ENCODE measurements at regions not wholly inside any gene's neighbourhood (a gene's known extent, or its start where the extent isn't known, plus 50 kb on each side); places are given as distances from the start of the nearest gene placed in this dataset.
A peak's percentile ranks its signal among the peaks of the same experiment; 100 is the strongest.

DNA sequence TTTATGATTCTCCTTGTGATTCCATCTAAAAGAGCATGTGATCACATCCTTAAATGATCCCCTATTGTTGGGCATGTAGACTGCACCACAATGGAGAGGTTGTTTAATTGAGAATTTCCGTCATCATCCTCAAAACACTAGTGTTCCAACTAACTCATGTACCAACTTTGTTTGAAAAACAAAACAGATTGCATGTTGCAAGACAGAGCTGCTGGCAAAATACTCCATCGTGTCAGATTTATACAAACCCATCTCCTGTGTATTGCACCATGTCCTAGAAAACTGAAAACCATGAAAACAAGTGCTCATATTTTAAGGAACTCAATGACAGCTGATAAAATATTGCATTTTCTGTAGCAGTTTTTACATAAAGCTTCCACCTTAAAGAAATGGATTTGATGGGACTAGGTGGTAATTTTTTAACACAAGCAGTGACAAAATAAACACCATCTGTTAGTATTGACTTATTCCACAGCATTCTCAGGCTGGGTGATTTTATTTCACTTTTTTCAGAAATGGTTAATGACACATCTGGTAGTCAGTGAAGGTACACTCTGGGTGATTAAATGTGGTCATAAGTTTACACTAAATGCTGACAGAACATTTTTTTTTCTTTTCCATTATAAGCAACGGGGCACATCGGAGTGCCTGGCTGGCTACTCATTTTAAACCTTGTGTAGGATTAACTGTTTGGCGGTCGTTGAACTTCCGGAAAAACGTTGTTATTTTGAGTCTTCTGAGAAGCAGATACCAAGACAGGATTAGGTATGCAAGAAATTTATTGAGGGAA, 602.9 kb upstream of the WWC1 start:
- ATAC-seq = no peak

GRCh38 chr5:167694325-167695147, 596.9 kb upstream of the WWC1 start:
- no peaks in the 10 kb centered on the region for H3K4me1 Mint-ChIP-seq
- H3K36me3 Mint-ChIP-seq = no peaks in the 10 kb centered on the region
- H3K27ac Mint-ChIP-seq = no peak overlapping the region
- no peak overlapping the region for H3K4me3 Mint-ChIP-seq
- ATAC-seq = no peak
- H3K9me3 Mint-ChIP-seq = peaks cover 3% of the 10 kb centered on the region
- no peaks in the 10 kb centered on the region for H3K27me3 Mint-ChIP-seq

More for the DNA sequence above, 602.9 kb upstream of the WWC1 start:
- Mint-ChIP-seq H3K9me3 (peaks cover 3% of the 10 kb centered on the region), H3K4me1 (no peaks in the 10 kb centered on the region), H3K4me3 (no peak overlapping the region), H3K27me3 (no peaks in the 10 kb centered on the region), H3K36me3 (no peaks in the 10 kb centered on the region), H3K27ac (no peak overlapping the region)

DNA sequence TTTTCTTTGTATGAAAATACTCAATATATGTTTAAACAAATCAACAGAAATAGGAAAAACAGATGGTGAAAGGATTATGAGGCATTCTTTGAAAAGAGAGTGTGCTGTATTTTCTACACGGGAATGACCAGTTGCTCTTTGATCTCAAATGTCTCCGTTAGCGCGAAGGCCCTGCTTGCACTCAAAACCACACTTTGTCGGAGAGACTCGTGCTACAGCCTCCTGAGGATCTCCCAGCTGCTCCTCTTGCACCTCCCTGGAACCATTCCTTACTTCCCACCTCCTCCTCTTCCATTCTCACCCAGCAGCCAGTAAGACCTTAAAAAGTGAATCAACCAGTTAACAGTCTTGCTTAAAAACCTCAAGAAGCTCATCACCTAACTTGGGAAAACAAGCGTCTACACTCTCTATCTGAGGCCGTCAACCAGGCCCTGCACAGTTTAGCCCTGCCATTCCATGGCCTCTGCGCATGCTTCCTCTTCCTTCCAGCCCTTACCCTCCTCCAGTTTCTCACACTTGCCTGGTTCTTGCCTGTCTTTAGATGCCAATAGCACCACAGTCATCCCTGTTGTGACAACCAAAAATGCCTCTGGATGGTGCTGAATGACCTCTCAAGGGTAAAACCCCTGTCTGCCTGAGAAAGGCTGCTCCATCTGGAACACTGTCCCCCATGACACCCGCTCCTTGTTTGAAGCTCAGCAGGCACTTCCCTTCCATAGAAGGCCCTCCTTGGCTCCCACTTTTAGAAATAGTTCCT, 594.7 kb upstream of the WWC1 start:
- Mint-ChIP-seq H3K4me1 (no peaks in the 10 kb centered on the region), H3K27ac (no peak overlapping the region), H3K36me3 (no peaks in the 10 kb centered on the region), H3K4me3 (no peak overlapping the region), H3K27me3 (no peaks in the 10 kb centered on the region), H3K9me3 (peaks cover 3% of the 10 kb centered on the region)
- ATAC-seq = peak; percentile 31

DNA sequence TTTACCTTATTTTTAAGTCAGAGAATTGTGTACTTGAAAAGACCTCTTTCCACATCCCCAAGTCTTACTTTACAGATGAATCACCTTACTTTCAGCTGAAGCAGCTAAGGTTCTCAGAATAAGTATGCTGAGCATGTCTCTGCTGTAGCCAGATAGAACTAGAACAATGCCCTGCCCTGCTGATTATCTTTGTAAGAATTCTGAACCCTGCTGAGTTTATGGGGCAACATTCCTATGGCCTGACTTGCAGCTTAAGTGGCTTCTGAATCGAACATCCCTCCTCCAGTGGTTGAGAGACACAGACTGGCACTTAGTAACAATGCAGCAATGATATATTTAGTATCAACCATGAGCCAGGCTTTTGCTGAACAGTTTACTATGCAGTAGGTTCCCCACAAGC, 592.0 kb upstream of the WWC1 start:
- Mint-ChIP-seq H3K4me3 (no peak overlapping the region), H3K36me3 (no peaks in the 10 kb centered on the region), H3K9me3 (peaks cover 5% of the 10 kb centered on the region), H3K27ac (no peak overlapping the region), H3K27me3 (no peaks in the 10 kb centered on the region), H3K4me1 (no peaks in the 10 kb centered on the region)
- no peak for ATAC-seq

DNA sequence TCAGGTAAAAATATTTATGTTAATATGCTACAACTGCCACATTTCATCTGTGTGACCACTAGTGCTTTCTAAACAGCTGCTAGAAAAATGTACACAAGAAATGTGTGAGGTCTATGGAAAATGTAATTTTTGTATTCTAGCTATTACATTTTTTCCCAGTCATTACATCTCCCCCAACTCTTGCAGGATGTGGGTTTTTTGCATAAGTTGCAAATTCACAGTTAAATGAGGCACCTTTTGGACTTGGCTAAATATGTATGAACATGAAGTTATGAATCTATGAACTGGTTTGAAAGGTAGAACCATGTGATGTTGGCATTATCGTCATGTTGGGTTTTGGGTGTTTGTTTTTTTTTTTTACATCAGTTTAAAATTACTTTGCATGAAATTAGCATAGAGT, 590.4 kb upstream of the WWC1 start:
- no peaks in the 10 kb centered on the region for H3K4me1 Mint-ChIP-seq
- H3K36me3 Mint-ChIP-seq = no peaks in the 10 kb centered on the region
- no peak overlapping the region for H3K27ac Mint-ChIP-seq
- peaks cover 5% of the 10 kb centered on the region for H3K9me3 Mint-ChIP-seq
- H3K27me3 Mint-ChIP-seq = no peaks in the 10 kb centered on the region
- no peak for ATAC-seq
- H3K4me3 Mint-ChIP-seq = no peak overlapping the region

DNA sequence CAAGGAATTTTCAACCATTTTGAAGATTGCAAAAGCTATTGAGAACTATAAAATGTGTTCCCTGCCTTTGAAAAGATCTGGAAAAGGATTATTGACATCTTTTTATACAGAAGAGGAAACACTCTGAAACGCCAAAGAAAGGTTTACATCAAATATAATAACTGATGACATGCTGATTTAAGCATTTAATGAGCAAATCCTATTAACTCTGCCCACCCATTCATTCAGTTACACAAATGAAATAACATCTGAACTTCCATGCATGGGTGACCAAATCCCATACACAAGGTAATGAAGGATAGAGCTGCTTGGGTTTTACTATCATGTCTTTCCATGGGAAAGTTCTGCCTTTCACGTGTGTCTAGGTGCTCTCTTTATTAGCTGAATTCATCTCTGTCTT, 589.4 kb upstream of the WWC1 start:
- no peak for ATAC-seq
- Mint-ChIP-seq H3K9me3 (peaks cover 8% of the 10 kb centered on the region), H3K27me3 (no peaks in the 10 kb centered on the region), H3K36me3 (no peaks in the 10 kb centered on the region), H3K4me3 (no peak overlapping the region), H3K27ac (no peak overlapping the region), H3K4me1 (no peaks in the 10 kb centered on the region)

DNA sequence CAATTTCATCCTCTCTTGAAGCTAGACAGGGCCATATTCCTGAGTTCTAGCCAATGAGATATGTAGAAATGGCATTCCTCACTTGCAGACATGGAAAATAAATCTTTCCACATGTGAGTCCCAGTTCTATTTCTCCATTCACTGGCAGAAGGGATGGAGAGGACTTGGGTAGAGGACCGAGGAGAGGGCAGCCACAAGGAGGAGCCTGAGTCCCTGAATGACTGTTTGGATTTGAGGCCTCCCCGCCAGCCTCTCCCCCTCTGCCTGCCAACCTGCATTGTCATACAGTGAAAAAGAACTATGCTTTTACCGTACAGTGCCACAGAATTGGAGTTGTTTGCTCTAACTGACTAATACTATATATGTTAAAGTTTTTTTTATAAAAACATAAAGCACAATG, 583.0 kb upstream of the WWC1 start:
- Mint-ChIP-seq H3K4me3 (no peak overlapping the region), H3K36me3 (no peaks in the 10 kb centered on the region), H3K4me1 (no peaks in the 10 kb centered on the region), H3K9me3 (peaks cover 6% of the 10 kb centered on the region), H3K27ac (no peak overlapping the region), H3K27me3 (no peaks in the 10 kb centered on the region)
- ATAC-seq = no peak

- H3K9me3 Mint-ChIP-seq = peaks cover 8% of the 10 kb centered on the region
- no peaks in the 10 kb centered on the region for H3K4me1 Mint-ChIP-seq
- H3K27me3 Mint-ChIP-seq = no peaks in the 10 kb centered on the region
- no peak overlapping the region for H3K27ac Mint-ChIP-seq
- no peak overlapping the region for H3K4me3 Mint-ChIP-seq
- H3K36me3 Mint-ChIP-seq = no peaks in the 10 kb centered on the region
- no peak for ATAC-seq
Measured at GRCh38 chr5:167709625-167710024, 581.8 kb upstream of the WWC1 start.

DNA sequence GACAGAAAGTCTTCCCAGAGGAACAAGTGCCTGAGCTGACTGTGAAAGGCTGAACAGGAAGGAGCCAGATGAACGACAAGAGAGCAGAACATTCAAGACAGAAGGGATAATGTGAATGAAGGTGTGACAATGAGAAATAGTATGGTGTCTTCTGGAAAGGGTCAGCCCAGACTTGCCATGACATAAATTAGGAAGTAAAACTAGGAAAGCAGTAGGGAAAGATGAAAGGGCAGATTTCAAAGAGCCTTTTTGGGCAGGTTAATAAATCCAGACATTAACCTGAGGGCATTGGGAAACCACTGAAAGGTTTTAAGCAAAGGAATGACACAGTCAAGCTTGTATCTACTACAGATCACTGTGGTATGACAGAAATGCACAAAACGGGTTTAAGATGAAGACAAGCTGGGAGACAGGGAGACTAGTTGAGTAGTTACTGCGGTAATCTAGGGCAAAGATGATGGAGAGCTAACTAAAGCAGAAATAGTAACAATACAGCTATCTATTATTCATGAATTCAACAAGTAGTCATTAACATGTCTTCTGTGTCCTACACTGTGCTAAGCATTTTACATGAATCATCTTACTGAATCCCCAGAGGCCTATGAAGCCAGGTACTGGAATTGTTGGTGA, 580.9 kb upstream of the WWC1 start:
- Mint-ChIP-seq H3K4me1 (no peaks in the 10 kb centered on the region), H3K9me3 (peaks cover 8% of the 10 kb centered on the region), H3K27me3 (no peaks in the 10 kb centered on the region), H3K4me3 (no peak overlapping the region), H3K27ac (no peak overlapping the region), H3K36me3 (no peaks in the 10 kb centered on the region)
- no peak for ATAC-seq

DNA sequence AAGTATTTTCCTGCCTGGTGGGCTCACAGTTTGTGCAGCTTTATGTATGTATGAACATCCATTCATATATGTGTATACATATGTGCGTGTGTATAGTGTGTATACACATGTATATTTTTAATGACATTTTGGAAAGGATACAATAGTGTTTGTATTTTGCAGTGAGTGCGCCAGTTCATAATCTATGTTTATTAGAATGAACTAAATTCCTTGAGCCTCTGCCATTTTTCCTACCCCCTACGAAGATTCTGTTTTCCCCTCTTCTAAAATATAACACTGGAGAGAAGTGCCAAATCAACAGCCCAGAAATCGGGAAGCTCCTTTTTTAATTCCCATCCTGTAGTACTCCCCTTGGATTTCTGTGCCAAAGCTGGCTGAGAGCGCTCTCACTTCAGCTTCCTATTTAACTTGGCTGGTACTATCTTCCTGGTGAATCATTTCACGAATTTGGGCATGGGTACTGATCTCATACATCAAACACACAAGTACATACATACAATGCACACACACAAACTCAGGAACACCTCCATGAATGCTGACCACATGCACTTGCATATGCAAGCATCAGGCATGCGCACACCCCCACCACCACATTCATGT, 578.4 kb upstream of the WWC1 start:
- Mint-ChIP-seq H3K4me1 (no peaks in the 10 kb centered on the region), H3K4me3 (no peak overlapping the region), H3K27me3 (no peaks in the 10 kb centered on the region), H3K27ac (no peak overlapping the region), H3K36me3 (no peaks in the 10 kb centered on the region), H3K9me3 (peaks cover 5% of the 10 kb centered on the region)
- no peak for ATAC-seq

- Mint-ChIP-seq H3K27ac (no peak overlapping the region), H3K4me1 (no peaks in the 10 kb centered on the region), H3K36me3 (no peaks in the 10 kb centered on the region), H3K27me3 (no peaks in the 10 kb centered on the region), H3K4me3 (no peak overlapping the region), H3K9me3 (peaks cover 5% of the 10 kb centered on the region)
- ATAC-seq = no peak
Measured at GRCh38 chr5:167713896-167714295, 577.5 kb upstream of the WWC1 start.

DNA sequence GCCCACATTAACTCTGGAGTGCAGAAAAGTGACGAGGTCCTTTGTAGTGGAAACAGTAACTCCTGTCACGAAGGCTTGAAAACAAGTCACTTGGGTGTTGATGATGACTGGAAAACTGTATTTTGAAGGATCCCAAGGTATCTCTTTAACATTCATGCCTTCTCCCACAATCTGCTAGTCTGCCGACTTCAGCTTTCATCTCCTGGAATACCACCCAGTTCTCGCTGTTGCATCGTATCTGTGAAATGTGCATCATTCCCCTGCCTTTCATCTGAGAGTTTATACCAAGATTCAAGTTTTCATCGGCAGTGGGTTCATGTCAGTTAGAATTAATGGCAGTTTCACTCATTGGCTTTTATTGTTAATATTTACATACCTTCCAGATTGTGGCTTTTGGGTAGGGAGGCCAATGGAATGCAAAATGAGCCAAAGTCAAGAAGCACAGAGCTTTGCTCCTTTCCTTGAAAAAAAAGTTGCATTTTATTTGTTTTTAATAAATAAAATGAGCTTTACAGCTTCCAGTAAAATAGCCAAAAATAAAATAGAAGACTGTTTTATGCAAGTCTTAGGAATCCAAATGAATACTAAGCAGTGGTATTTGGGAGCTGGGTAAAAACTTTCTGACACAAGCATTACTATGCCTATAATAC, 575.2 kb upstream of the WWC1 start:
- no peaks in the 10 kb centered on the region for H3K27me3 Mint-ChIP-seq
- no peak overlapping the region for H3K4me3 Mint-ChIP-seq
- no peak overlapping the region for H3K27ac Mint-ChIP-seq
- H3K4me1 Mint-ChIP-seq = no peaks in the 10 kb centered on the region
- H3K9me3 Mint-ChIP-seq = peaks cover 5% of the 10 kb centered on the region
- no peak for ATAC-seq
- H3K36me3 Mint-ChIP-seq = no peaks in the 10 kb centered on the region

DNA sequence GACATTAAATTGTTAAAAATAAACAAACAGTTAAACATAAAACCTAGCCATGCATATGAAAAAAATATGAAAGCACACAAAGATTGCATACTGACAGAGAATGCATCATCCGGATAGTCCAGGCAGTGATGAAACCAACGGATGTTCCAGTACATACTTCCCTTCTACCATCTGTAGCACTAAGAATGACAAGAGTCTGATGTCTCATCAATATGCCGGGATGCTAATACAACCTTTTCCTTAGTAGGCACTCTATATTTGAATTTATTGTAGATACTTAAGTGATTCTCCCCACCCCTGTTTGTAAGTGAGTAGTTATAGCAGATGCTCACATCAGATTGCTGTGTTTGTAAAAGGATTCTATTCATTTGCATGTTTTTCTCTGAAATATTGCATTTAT, 571.2 kb upstream of the WWC1 start:
- Mint-ChIP-seq H3K36me3 (no peaks in the 10 kb centered on the region), H3K27me3 (no peaks in the 10 kb centered on the region), H3K4me1 (peaks cover 6% of the 10 kb centered on the region), H3K9me3 (peaks cover 2% of the 10 kb centered on the region), H3K4me3 (no peak overlapping the region), H3K27ac (no peak overlapping the region)
- ATAC-seq = no peak

DNA sequence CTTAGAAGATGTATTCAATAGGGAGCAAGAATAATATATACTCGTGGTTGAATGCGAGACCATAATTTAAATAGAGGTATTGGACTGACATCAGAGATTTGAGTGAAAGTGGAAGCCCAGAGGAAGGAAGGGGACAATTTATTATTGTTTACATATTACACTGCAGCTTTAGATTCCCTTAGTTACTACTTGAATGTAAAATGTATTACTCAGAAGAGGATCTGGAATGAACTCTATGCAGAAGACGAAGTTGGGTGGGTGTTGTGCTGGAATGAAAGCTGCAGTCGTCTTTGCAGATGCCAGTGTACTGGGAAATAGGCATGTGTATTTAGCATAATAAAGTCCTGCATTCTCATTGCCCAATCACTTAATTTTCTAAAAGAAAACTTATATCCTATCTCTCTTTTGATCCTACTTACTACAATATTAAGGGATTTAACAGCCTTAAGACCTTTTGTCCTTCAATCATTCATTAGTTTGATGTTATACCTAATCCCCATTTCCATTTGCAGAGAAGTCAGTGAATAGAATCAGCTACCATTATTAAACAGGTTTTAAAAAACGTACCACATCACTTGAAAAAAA, 570.7 kb upstream of the WWC1 start:
- H3K4me1 Mint-ChIP-seq = peaks cover 6% of the 10 kb centered on the region
- H3K27ac Mint-ChIP-seq = no peak overlapping the region
- H3K36me3 Mint-ChIP-seq = no peaks in the 10 kb centered on the region
- H3K27me3 Mint-ChIP-seq = no peaks in the 10 kb centered on the region
- H3K4me3 Mint-ChIP-seq = no peak overlapping the region
- ATAC-seq = no peak
- H3K9me3 Mint-ChIP-seq = peaks cover 2% of the 10 kb centered on the region
